ENCODE measurements at regions not wholly inside any gene's neighbourhood (a gene's known extent, or its start where the extent isn't known, plus 50 kb on each side); places are given as distances from the start of the nearest gene placed in this dataset.

- SMC1A ChIA-PET (ENCODE audit: uncharacterized antibody, unreplicated experiment), result no interaction called here
- FAIRE-seq, result no peak
- intact Hi-C loops (cut with micrococcal nuclease; ENCODE audit: unreplicated experiment), result no loop called here
- no peak for DNase-seq (ENCODE audit: low read depth, low spot score)
- H3K27ac ChIP-seq (ENCODE audit: control insufficient read depth, insufficient read depth), result no peak overlapping the region
- H3K4me2 ChIP-seq (ENCODE audit: control insufficient read depth, insufficient read depth), result no peak overlapping the region
- H2AFZ ChIP-seq (ENCODE audit: control insufficient read depth, low read depth, low read length), result no peak overlapping the region
- H3K4me3 ChIP-seq, result no peak overlapping the region
- no peak overlapping the region for H3K9ac ChIP-seq (ENCODE audit: control insufficient read depth, insufficient read depth, low read length)
- ATAC-seq, result no peak
- no peaks in the 10 kb centered on the region for H3K79me2 ChIP-seq (ENCODE audit: control insufficient read depth, insufficient read depth, low read length)
- 38% methylated on average over 5 of the region's 5 CpGs for WGBS (ENCODE audit: insufficient coverage, insufficient replicate concordance, low lambda C conversion rate, missing lambda C conversion rate)
- RAD21 ChIA-PET (ENCODE audit: unreplicated experiment), result no interaction called here
- H3K27me3 ChIP-seq (replicated peaks in 1 of 2; ENCODE audit: control insufficient read depth in 2 of 2, insufficient read depth in 2 of 2, low read length in 1 of 2), result peaks cover 0 to 1% of the 10 kb centered on the region in 2 experiments; a peak in 3 of 4 replicates
- H3K36me3 ChIP-seq (ENCODE audit: control insufficient read depth in 2 of 2, insufficient read depth in 2 of 2, low read length in 1 of 2), result no peaks in the 10 kb centered on the region
- CTCF ChIA-PET, result no interaction called here
- POLR2A ChIA-PET, result no interaction called here
- in situ Hi-C loops (cut with MboI), result no loop called here
- H3K4me1 ChIP-seq (ENCODE audit: control insufficient read depth, insufficient read depth, low read length), result no peaks in the 10 kb centered on the region
- TF ChIP-seq POU2F2 (IDR thresholded peaks at IDR 0.05; ENCODE audit: borderline replicate concordance, low read depth, low read length) (no peak), E2F4 (IDR thresholded peaks at IDR 0.05; ENCODE audit: low read depth, low read length) (no peak), MEF2B (IDR thresholded peaks at IDR 0.05; ENCODE audit: partially characterized antibody, poor library complexity, severe bottlenecking) (no peak), BMI1 (IDR thresholded peaks at IDR 0.05; ENCODE audit: borderline replicate concordance) (no peak), USF2 (IDR thresholded peaks at IDR 0.05; ENCODE audit: borderline replicate concordance, low read depth, low read length) (no peak), ZBTB11 (CRISPR knock-in tag; IDR thresholded peaks at IDR 0.05) (no peak), ZZZ3 (IDR thresholded peaks at IDR 0.05; ENCODE audit: control insufficient read depth, insufficient read length, low read depth) (no peak), IRF5 (IDR thresholded peaks at IDR 0.05; ENCODE audit: borderline replicate concordance) (no peak)
- H3K9me3 ChIP-seq (replicated peaks; ENCODE audit: control insufficient read depth, insufficient read depth, low read length), result no peaks in the 10 kb centered on the region
- H4K20me1 ChIP-seq (ENCODE audit: control insufficient read depth, insufficient read depth), result no peaks in the 10 kb centered on the region
- no TSS peak for BruUV-seq (replicated peaks)
Observed at GRCh38 chr1:30262158-30262557, 461.2 kb downstream of the MATN1 start.
